Activated CD4-positive, alpha-beta T cell treated with anti-CD3 and anti-CD28 coated beads, Interleukin-2, amount 50 U/mL, for 4 hours (primary cell): ENCODE measurements at regions not wholly inside any gene's neighbourhood (a gene's known extent, or its start where the extent isn't known, plus 50 kb on each side); places are given as distances from the start of the nearest gene placed in this dataset.

Experiments used
- DNase-seq, 2 experiments: peaks; one replicate each; pipeline ENCODE4 v3.0.0-alpha.2; 2020

GRCh38 chr9:14389657-14390056 lies 75.7 kb upstream of the NFIB start:
- DNase-seq, result no peak

- no peak for DNase-seq
Observed at GRCh38 chr9:14389146-14389545, 75.2 kb upstream of the NFIB start.

- DNase-seq, result no peak
Observed at GRCh38 chr9:14383773-14384172, 69.8 kb upstream of the NFIB start.

- DNase-seq, result no peak
Observed at GRCh38 chr9:14383294-14383693, 69.4 kb upstream of the NFIB start.

- DNase-seq, result no peak
Observed at GRCh38 chr9:14380061-14380836, 66.3 kb upstream of the NFIB start.

GRCh38 chr9:14379280-14379679 lies 65.3 kb upstream of the NFIB start:
- no peak for DNase-seq

- no peak for DNase-seq
Observed at GRCh38 chr9:14373706-14374105, 59.8 kb upstream of the NFIB start.

GRCh38 chr9:14373336-14373666 lies 59.4 kb upstream of the NFIB start:
- no peak for DNase-seq

- DNase-seq, result no peak
Observed at GRCh38 chr9:14372437-14373335, 58.7 kb upstream of the NFIB start.

- no peak for DNase-seq
Observed at GRCh38 chr9:14369011-14369410, 55.1 kb upstream of the NFIB start.

GRCh38 chr9:14366076-14366475 lies 52.1 kb upstream of the NFIB start:
- DNase-seq, result no peak

GRCh38 chr9:14365670-14366069 lies 51.7 kb upstream of the NFIB start:
- DNase-seq, result no peak
